Liver (tissue), 8 donors: ENCODE measurements at regions not wholly inside any gene's neighbourhood (a gene's known extent, or its start where the extent isn't known, plus 50 kb on each side); places are given as distances from the start of the nearest gene placed in this dataset.

Experiments
- DNase-seq: peaks from one replicate; pipeline ENCODE4 v3.0.0-alpha.2; 2017; ENCODE audit warnings: low spot score
- H3K27ac ChIP-seq, 2 donors: one replicate each; pipeline ENCODE4 v1.7.0; 2013; ENCODE audit warnings: inconsistent platforms in 2 of 2, low read length in 2 of 2, control low read depth in 1 of 2, low read depth in 1 of 2, mild to moderate bottlenecking in 1 of 2
- H3K27me3 ChIP-seq, 4 donors: one replicate each; pipeline versions ENCODE4 v1.6.1 to v1.7.0; 2013; ENCODE audit warnings: low read length in 3 of 4, inconsistent platforms in 1 of 4, mild to moderate bottlenecking in 1 of 4, moderate library complexity in 1 of 4; ENCODE audit not compliant: control insufficient read depth in 4 of 4, insufficient read depth in 4 of 4
- H3K36me3 ChIP-seq, 4 donors: one replicate each; pipeline versions ENCODE4 v1.6.1 to v1.7.0; 2013; ENCODE audit warnings: low read length in 3 of 4, mild to moderate bottlenecking in 3 of 4, low read depth in 1 of 4, moderate library complexity in 1 of 4; ENCODE audit not compliant: control insufficient read depth in 4 of 4, insufficient read depth in 3 of 4
- H3K4me1 ChIP-seq, 4 donors: one replicate each; pipeline versions ENCODE4 v1.6.1 to v1.7.0; 2013; ENCODE audit warnings: low read length in 3 of 4, mild to moderate bottlenecking in 3 of 4, moderate library complexity in 1 of 4; ENCODE audit not compliant: control insufficient read depth in 4 of 4, insufficient read depth in 4 of 4
- H3K4me3 ChIP-seq, 3 donors: one replicate each; pipeline versions ENCODE4 v1.6.1 to v1.7.0; 2013; ENCODE audit warnings: low read length in 3 of 3, control low read depth in 1 of 3, low read depth in 1 of 3, mild to moderate bottlenecking in 1 of 3
- H3K9ac ChIP-seq, 2 donors: one replicate each; pipeline ENCODE4 v1.7.0; 2013; ENCODE audit warnings: low read length in 2 of 2, mild to moderate bottlenecking in 2 of 2, moderate library complexity in 2 of 2, control low read depth in 1 of 2, low read depth in 1 of 2
- H3K9me3 ChIP-seq, 4 donors: one replicate each; pipeline versions ENCODE4 v1.6.1 to v1.7.0; 2013; ENCODE audit warnings: low read length in 3 of 4; ENCODE audit not compliant: control insufficient read depth in 4 of 4
- ATF3 ChIP-seq: IDR thresholded peaks from 2 replicates; pipeline ENCODE4 v1.6.1; 2016; ENCODE audit warnings: antibody characterized with exemption
- EGR1 ChIP-seq, 2 donors: IDR thresholded peaks; 2 replicates each; pipeline ENCODE4 v1.6.1; 2016 to 2018; ENCODE audit warnings: antibody characterized with exemption in 2 of 2, low read depth in 2 of 2
- FOXA1 ChIP-seq: IDR thresholded peaks from 2 replicates; pipeline ENCODE4 v1.6.1; 2016; ENCODE audit warnings: antibody characterized with exemption
- FOXA2 ChIP-seq: IDR thresholded peaks from 2 replicates; pipeline ENCODE4 v1.6.1; 2016; ENCODE audit warnings: antibody characterized with exemption
- GABPA ChIP-seq, 2 donors: IDR thresholded peaks in 1 of 2; conservative IDR thresholded peaks in 1 of 2; 2 replicates each; pipeline ENCODE4 v1.6.1; 2016; ENCODE audit warnings: antibody characterized with exemption in 2 of 2, mild to moderate bottlenecking in 1 of 2, moderate library complexity in 1 of 2
- HNF4A ChIP-seq, 2 donors: conservative IDR thresholded peaks; 2 replicates each; pipeline ENCODE4 v1.6.1; 2016; ENCODE audit warnings: antibody characterized with exemption in 2 of 2, mild to moderate bottlenecking in 2 of 2
- HNF4G ChIP-seq: IDR thresholded peaks from 2 replicates; pipeline ENCODE4 v1.6.1; 2016; ENCODE audit warnings: antibody characterized with exemption
- JUND ChIP-seq, 2 donors: IDR thresholded peaks; 2 replicates each; pipeline ENCODE4 v1.6.1; 2016; ENCODE audit warnings: antibody characterized with exemption in 2 of 2
- NR2F2 ChIP-seq: IDR thresholded peaks from 2 replicates; pipeline ENCODE4 v1.6.1; 2016; ENCODE audit warnings: antibody characterized with exemption
- RAD21 ChIP-seq, 2 donors: IDR thresholded peaks; 2 replicates each; pipeline ENCODE4 v1.6.1; 2016; ENCODE audit warnings: antibody characterized with exemption in 2 of 2, mild to moderate bottlenecking in 2 of 2
- REST ChIP-seq: IDR thresholded peaks from 2 replicates; pipeline ENCODE4 v1.6.1; 2016; ENCODE audit warnings: antibody characterized with exemption, mild to moderate bottlenecking
- SP1 ChIP-seq: IDR thresholded peaks from 2 replicates; pipeline ENCODE4 v1.6.1; 2018; ENCODE audit warnings: antibody characterized with exemption, mild to moderate bottlenecking
- TAF1 ChIP-seq: conservative IDR thresholded peaks from 2 replicates; pipeline ENCODE4 v1.6.1; 2016; ENCODE audit warnings: antibody characterized with exemption, mild to moderate bottlenecking
- YY1 ChIP-seq: IDR thresholded peaks from 2 replicates; pipeline ENCODE4 v1.6.1; 2016; ENCODE audit warnings: antibody characterized with exemption, mild to moderate bottlenecking
- WGBS: extraction: QIAGEN DNeasy Blood & Tissue Kit; methylation state at CpG from one replicate; pipeline ENCODE4 v1.1.7; 2013; 5-methylcytosine and 5-hydroxymethylcytosine counted together
- TF ChIP-seq, protein P1 (sequence below): IDR thresholded peaks from 2 replicates; pipeline ENCODE4 v1.6.1; 2016; ENCODE audit warnings: antibody characterized with exemption
- TF ChIP-seq, protein P2 (sequence below): IDR thresholded peaks from 2 replicates; pipeline ENCODE4 v1.6.1; 2016; ENCODE audit warnings: antibody characterized with exemption
- TF ChIP-seq, protein P3 (sequence below): fragments of 150-350 bp; IDR thresholded peaks from 2 replicates; pipeline ENCODE4 v1.5.1; 2017; ENCODE audit warnings: improper control_type of control experiment, low read depth, low read length; ENCODE audit not compliant: missing input control
- donor health status: healthy.
- donor health status: healthy.
- donor health status: healthy.
- donor health status: healthy.
- donor health status: healthy.

GRCh38 chr2:191499050-191499449, 178.9 kb upstream of the NABP1 start (continued):
- TF ChIP-seq, protein P1, sequence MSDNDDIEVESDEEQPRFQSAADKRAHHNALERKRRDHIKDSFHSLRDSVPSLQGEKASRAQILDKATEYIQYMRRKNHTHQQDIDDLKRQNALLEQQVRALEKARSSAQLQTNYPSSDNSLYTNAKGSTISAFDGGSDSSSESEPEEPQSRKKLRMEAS: no peak
- no peak for TF ChIP-seq HNF4A (conservative IDR thresholded peaks at IDR 0.05)

DNA sequence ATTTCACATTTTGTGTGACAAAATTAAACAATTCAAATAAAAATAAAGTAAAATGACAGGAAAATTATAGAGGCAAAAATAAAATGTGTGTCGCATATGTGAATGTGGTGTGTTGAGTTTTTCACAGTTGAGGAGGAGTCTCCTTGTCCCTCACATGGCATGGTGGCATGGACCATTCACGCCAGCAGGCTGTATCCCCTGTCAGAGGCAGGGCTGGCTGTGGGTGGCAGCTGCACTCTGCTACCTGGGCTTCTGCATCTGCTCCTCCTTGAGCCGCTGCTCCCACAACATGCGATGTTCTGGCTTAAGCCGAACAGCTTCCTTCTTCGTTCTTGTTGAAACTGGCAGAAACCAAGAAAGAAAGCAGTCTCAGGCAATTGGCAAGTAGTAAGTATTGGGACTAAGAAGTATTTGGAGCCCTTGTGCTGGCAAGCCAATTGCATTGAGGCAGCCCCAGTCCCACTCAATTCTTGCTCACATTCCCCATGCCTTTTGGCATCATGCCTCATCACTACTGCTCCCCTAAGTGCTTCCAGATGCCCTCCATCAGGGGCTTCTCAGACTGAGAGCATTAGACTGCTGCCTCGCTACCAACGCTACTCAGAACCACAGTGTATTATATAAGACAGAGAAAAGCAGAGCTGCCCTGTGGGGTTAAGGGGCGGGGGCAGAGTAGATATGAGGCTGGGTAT, 177.9 kb upstream of the NABP1 start:
- Histone ChIP-seq H3K27ac (no peak overlapping the region), H3K9me3 (no peaks in the 10 kb centered on the region), H3K4me3 (no peak overlapping the region), H3K9ac (no peak overlapping the region), H3K4me1 (no peaks in the 10 kb centered on the region), H3K27me3 (no peaks in the 10 kb centered on the region), H3K36me3 (no peaks in the 10 kb centered on the region)
- 95% methylated on average over 9 of the region's 9 CpGs for WGBS
- no peak for DNase-seq
- TF ChIP-seq EGR1 (IDR thresholded peaks at IDR 0.05; ENCODE audit: low read depth in 2 of 2): no peak
- no peak for TF ChIP-seq HNF4G
- TF ChIP-seq, protein P1: no peak
- no peak for TF ChIP-seq NR2F2
- TF ChIP-seq FOXA1: no peak
- no peak for TF ChIP-seq ATF3
- no peak for TF ChIP-seq RAD21 (IDR thresholded peaks at IDR 0.05)
- no peak for TF ChIP-seq JUND (IDR thresholded peaks at IDR 0.05)
- TF ChIP-seq, protein P2, sequence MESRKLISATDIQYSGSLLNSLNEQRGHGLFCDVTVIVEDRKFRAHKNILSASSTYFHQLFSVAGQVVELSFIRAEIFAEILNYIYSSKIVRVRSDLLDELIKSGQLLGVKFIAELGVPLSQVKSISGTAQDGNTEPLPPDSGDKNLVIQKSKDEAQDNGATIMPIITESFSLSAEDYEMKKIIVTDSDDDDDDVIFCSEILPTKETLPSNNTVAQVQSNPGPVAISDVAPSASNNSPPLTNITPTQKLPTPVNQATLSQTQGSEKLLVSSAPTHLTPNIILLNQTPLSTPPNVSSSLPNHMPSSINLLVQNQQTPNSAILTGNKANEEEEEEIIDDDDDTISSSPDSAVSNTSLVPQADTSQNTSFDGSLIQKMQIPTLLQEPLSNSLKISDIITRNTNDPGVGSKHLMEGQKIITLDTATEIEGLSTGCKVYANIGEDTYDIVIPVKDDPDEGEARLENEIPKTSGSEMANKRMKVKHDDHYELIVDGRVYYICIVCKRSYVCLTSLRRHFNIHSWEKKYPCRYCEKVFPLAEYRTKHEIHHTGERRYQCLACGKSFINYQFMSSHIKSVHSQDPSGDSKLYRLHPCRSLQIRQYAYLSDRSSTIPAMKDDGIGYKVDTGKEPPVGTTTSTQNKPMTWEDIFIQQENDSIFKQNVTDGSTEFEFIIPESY: no peak
- TF ChIP-seq, protein P3, sequence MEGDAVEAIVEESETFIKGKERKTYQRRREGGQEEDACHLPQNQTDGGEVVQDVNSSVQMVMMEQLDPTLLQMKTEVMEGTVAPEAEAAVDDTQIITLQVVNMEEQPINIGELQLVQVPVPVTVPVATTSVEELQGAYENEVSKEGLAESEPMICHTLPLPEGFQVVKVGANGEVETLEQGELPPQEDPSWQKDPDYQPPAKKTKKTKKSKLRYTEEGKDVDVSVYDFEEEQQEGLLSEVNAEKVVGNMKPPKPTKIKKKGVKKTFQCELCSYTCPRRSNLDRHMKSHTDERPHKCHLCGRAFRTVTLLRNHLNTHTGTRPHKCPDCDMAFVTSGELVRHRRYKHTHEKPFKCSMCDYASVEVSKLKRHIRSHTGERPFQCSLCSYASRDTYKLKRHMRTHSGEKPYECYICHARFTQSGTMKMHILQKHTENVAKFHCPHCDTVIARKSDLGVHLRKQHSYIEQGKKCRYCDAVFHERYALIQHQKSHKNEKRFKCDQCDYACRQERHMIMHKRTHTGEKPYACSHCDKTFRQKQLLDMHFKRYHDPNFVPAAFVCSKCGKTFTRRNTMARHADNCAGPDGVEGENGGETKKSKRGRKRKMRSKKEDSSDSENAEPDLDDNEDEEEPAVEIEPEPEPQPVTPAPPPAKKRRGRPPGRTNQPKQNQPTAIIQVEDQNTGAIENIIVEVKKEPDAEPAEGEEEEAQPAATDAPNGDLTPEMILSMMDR: no peak
- TF ChIP-seq GABPA (IDR thresholded peaks at IDR 0.05 in 1 of 2, conservative IDR thresholded peaks at IDR 0.05 in 1 of 2): no peak
- TF ChIP-seq TAF1: no peak
- TF ChIP-seq SP1: no peak
- no peak for TF ChIP-seq YY1
- TF ChIP-seq FOXA2: no peak
- no peak for TF ChIP-seq REST
- no peak for TF ChIP-seq HNF4A (conservative IDR thresholded peaks at IDR 0.05)
